ENCODE measurements at regions not wholly inside any gene's neighbourhood (a gene's known extent, or its start where the extent isn't known, plus 50 kb on each side); places are given as distances from the start of the nearest gene placed in this dataset.

DNA sequence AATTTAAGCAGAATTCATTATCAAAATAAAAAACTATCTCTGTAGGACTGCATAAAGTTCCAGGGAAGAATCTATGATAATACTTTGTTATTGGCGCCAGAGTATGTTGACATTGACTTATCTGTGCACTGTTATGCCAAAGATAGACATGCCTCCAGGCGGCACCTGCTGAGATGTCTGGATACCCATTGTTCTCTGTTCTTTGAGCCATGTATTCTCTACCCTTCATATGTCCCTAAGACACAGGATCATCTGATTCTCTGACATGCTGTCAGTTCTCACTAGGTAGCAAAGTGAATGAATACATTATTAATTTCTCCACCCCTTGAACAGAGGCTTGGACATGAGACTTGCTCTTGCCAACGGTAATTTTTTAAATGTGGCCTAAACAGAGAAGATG is 517.8 kb upstream of the SLITRK5 start:
- whole genome bisulfite sequencing, 2 donors (ENCODE audit: low coverage in 1 of 2), result 86% methylated on average over 3 of the region's 3 CpGs; no CpG with 5 or more reads in 1 of the 2 donors
- in situ Hi-C loops (cut with MboI; ENCODE audit: low pct_ligation_motif_present in 1 of 4, low pct_unique_long_range_greater_than_20kb in 1 of 4, low sequenced_read_pairs in 3 of 4), result no loop called here
- H3K4me3 ChIP-seq, result no peak overlapping the region
- H3K9me3 ChIP-seq, result no peaks in the 10 kb centered on the region
- H3K4me1 ChIP-seq, result no peaks in the 10 kb centered on the region
- H3K36me3 ChIP-seq, result no peaks in the 10 kb centered on the region
- no peak overlapping the region for H3K27ac ChIP-seq
- TF ChIP-seq POLR2AphosphoS5 (IDR thresholded peaks at IDR 0.05) (no peak), EP300 (IDR thresholded peaks at IDR 0.05; ENCODE audit: low read depth) (no peak), POLR2A (IDR thresholded peaks at IDR 0.05) (no peak)
- TF ChIP-seq, protein P1, sequence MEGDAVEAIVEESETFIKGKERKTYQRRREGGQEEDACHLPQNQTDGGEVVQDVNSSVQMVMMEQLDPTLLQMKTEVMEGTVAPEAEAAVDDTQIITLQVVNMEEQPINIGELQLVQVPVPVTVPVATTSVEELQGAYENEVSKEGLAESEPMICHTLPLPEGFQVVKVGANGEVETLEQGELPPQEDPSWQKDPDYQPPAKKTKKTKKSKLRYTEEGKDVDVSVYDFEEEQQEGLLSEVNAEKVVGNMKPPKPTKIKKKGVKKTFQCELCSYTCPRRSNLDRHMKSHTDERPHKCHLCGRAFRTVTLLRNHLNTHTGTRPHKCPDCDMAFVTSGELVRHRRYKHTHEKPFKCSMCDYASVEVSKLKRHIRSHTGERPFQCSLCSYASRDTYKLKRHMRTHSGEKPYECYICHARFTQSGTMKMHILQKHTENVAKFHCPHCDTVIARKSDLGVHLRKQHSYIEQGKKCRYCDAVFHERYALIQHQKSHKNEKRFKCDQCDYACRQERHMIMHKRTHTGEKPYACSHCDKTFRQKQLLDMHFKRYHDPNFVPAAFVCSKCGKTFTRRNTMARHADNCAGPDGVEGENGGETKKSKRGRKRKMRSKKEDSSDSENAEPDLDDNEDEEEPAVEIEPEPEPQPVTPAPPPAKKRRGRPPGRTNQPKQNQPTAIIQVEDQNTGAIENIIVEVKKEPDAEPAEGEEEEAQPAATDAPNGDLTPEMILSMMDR (IDR thresholded peaks at IDR 0.05), result no peak
- DNase-seq, result no peak
- H3K27me3 ChIP-seq, result no peaks in the 10 kb centered on the region
- intact Hi-C loops (cut with DNase I; ENCODE audit: low total_unique reads), result no loop called here

DNA sequence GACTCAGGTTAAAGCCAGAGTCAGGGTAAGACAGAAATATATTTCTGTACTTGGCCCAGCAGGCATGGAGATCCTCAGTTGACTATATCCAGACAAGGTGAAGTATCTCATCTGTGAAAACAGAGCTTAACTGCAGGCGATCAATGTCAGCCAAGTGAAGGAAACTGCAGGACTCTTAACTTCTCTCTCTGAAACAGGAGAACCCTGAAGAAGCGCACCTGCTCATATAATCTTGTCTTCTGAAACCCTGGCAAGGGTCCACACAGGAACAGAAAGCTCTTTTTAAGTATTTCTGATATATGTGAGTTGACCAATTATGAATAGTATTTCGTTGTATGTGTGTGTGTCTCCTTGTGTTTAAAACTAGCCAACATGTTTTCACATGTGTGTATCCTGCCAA is 504.8 kb upstream of the SLITRK5 start:
- in situ Hi-C loops (cut with MboI; ENCODE audit: low pct_ligation_motif_present in 1 of 4, low pct_unique_long_range_greater_than_20kb in 1 of 4, low sequenced_read_pairs in 3 of 4), result no loop called here
- Histone ChIP-seq H3K36me3 (no peaks in the 10 kb centered on the region), H3K4me1 (no peaks in the 10 kb centered on the region), H3K4me3 (no peak overlapping the region), H3K27ac (no peak overlapping the region), H3K9me3 (peaks cover 0 to 5% of the 10 kb centered on the region in 2 donors), H3K27me3 (no peaks in the 10 kb centered on the region)
- TF ChIP-seq, protein P1 (IDR thresholded peaks at IDR 0.05), result no peak
- TF ChIP-seq POLR2AphosphoS5 (IDR thresholded peaks at IDR 0.05), result no peak
- no peak for DNase-seq
- 61 to 64% methylated on average over 2 to 3 of the region's 3 CpGs for WGBS, 2 donors (ENCODE audit: low coverage in 1 of 2)
- intact Hi-C loops (cut with DNase I; ENCODE audit: low total_unique reads), result no loop called here

DNA sequence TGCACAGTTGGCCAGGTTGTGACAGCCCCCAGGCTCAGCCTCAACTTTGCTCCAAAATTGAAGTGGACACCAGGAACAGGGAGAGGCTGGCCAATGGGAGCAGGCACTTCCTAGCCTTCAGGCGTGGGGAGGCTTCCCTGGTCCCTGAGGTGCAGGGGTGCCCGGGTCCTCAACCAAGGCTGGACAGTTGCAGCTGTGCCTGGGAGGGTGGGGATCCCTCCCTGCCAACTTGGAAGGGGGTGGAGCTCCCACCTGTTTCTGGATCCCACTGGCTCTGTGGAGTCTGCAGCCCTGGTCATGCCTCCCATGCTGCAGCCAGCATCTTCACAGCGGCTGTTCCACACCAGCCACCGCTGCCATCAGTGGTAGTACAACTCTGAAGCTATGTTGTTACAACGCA is 502.8 kb upstream of the SLITRK5 start:
- intact Hi-C loops (cut with DNase I; ENCODE audit: low total_unique reads), result no loop called here

DNA sequence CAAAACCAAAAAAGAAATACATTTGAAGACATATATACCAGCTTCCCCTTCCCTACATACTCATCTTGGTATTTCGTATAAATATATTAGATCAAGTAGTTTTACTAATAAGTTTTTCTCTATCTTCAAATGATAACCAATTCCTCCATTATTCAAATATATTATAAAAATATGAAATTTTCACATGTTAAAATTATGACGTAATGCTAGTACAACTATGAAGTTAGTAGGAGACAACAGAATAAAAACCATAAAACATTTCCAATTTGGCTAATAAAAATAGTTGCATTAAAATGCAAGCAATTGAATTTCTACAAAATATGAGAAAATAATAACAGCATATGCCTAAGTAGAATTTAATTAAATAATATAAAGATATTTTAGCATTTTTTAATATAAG is 501.8 kb upstream of the SLITRK5 start:
- DNase-seq, result no peak
- intact Hi-C loops (cut with DNase I; ENCODE audit: low total_unique reads) (no loop called here), in situ Hi-C loops (cut with MboI; ENCODE audit: low pct_ligation_motif_present in 1 of 4, low pct_unique_long_range_greater_than_20kb in 1 of 4, low sequenced_read_pairs in 3 of 4) (no loop called here)
- 88 to 92% methylated on average over 2 of the region's 2 CpGs for WGBS, 2 donors (ENCODE audit: low coverage in 1 of 2)
- H3K27ac ChIP-seq, result no peak overlapping the region
- no peaks in the 10 kb centered on the region for H3K9me3 ChIP-seq
- no peak overlapping the region for H3K4me3 ChIP-seq
- no peaks in the 10 kb centered on the region for H3K4me1 ChIP-seq
- TF ChIP-seq EP300 (IDR thresholded peaks at IDR 0.05; ENCODE audit: low read depth) (no peak), POLR2A (IDR thresholded peaks at IDR 0.05) (no peak), POLR2AphosphoS5 (IDR thresholded peaks at IDR 0.05) (no peak)
- TF ChIP-seq, protein P1 (IDR thresholded peaks at IDR 0.05), result no peak
- H3K27me3 ChIP-seq, result no peaks in the 10 kb centered on the region
- no peaks in the 10 kb centered on the region for H3K36me3 ChIP-seq

More for the DNA sequence above, 502.8 kb upstream of the SLITRK5 start:
- Histone ChIP-seq H3K4me1 (no peaks in the 10 kb centered on the region), H3K9me3 (no peaks in the 10 kb centered on the region), H3K27me3 (no peaks in the 10 kb centered on the region), H3K27ac (no peak overlapping the region), H3K4me3 (no peak overlapping the region), H3K36me3 (no peaks in the 10 kb centered on the region)
- DNase-seq, result no peak
- TF ChIP-seq EP300 (IDR thresholded peaks at IDR 0.05; ENCODE audit: low read depth) (no peak), POLR2A (IDR thresholded peaks at IDR 0.05) (no peak), POLR2AphosphoS5 (IDR thresholded peaks at IDR 0.05) (no peak)
- TF ChIP-seq, protein P1 (IDR thresholded peaks at IDR 0.05), result no peak
- WGBS, 2 donors (ENCODE audit: low coverage in 1 of 2), result 84% methylated on average over 5 of the region's 5 CpGs; no CpG with 5 or more reads in 1 of the 2 donors
- in situ Hi-C loops (cut with MboI; ENCODE audit: low pct_ligation_motif_present in 1 of 4, low pct_unique_long_range_greater_than_20kb in 1 of 4, low sequenced_read_pairs in 3 of 4), result no loop called here

Measured in transverse colon (tissue), 4 donors.